A673 (cell line): ENCODE measurements at regions not wholly inside any gene's neighbourhood (a gene's known extent, or its start where the extent isn't known, plus 50 kb on each side); places are given as distances from the start of the nearest gene placed in this dataset.

ENCODE experiments used
- CTCF ChIP-seq: fragments of 300-800, 200-600 bp; sonication (generic); conservative IDR thresholded peaks from 2 replicates; pipeline ENCODE4 v1.5.1; 2017; ENCODE audit warnings: low read depth, mild to moderate bottlenecking, antibody characterized with exemption, low read length, moderate library complexity, mixed read lengths
- EZH2 ChIP-seq: fragments of 200-600 bp; sonication (generic); IDR thresholded peaks from 2 replicates; pipeline ENCODE4 v1.6.1; 2017; ENCODE audit warnings: borderline replicate concordance, low read depth, mild to moderate bottlenecking, mixed read lengths, antibody characterized with exemption, low read length; ENCODE audit not compliant: poor library complexity, severe bottlenecking

GRCh38 chr2:4903656-4904348 is 788.4 kb upstream of the SOX11 start:
- TF ChIP-seq CTCF (no peak), EZH2 (no peak)
